Testis (tissue), 2 donors: ENCODE measurements at regions not wholly inside any gene's neighbourhood (a gene's known extent, or its start where the extent isn't known, plus 50 kb on each side); places are given as distances from the start of the nearest gene placed in this dataset.

Source experiments
- DNase-seq: peaks from one replicate; pipeline ENCODE4 v3.0.0-alpha.2; 2019
- H3K27ac ChIP-seq, 2 donors: fragments of 200-600 bp; sonication (generic); one replicate each; pipeline ENCODE4 v1.5.1; 2019
- H3K27me3 ChIP-seq: fragments of 200-600 bp; sonication (generic); one replicate; pipeline ENCODE4 v1.5.1; 2019
- H3K36me3 ChIP-seq: fragments of 200-600 bp; sonication (generic); one replicate; pipeline ENCODE4 v1.5.1; 2017; ENCODE audit warnings: low read depth; ENCODE audit errors: missing control alignments
- H3K4me1 ChIP-seq: fragments of 200-600 bp; sonication (generic); one replicate; pipeline ENCODE4 v1.5.1; 2019
- H3K4me3 ChIP-seq, 2 donors: fragments of 200-600 bp; sonication (generic); one replicate each; pipeline ENCODE4 v1.5.1; 2017 to 2019
- H3K9me3 ChIP-seq: fragments of 200-600 bp; sonication (generic); one replicate; pipeline ENCODE4 v1.5.1; 2017
- POLR2A ChIP-seq: fragments of 450-650 bp; IDR thresholded peaks from one replicate; pipeline ENCODE4 v1.6.1; 2017; ENCODE audit warnings: antibody characterized with exemption, mild to moderate bottlenecking, moderate library complexity
- WGBS, 2 donors: methylation state at CpG; one replicate each; pipeline ENCODE4 v1.1.5; 2018; 5-methylcytosine and 5-hydroxymethylcytosine counted together
- intact Hi-C: fragments of 100-400 bp; cut with DNase I; formaldehyde crosslinking; loops from one replicate; pipeline ENCODE4 v1.15.1; 2023; ENCODE audit warnings: low total_unique reads
- TF ChIP-seq, protein P1 (sequence below), 3 experiments: fragments of 450-650 bp in 2 of 3; fragments of 200-600 bp in 1 of 3; sonication (generic) in 1 of 3; IDR thresholded peaks; one replicate each; pipeline ENCODE4 v1.5.1; 2016 to 2019; ENCODE audit warnings: antibody characterized with exemption in 3 of 3, mild to moderate bottlenecking in 2 of 3, moderate library complexity in 1 of 3

- TF ChIP-seq POLR2A: no peak
Observed at GRCh38 chr1:83588140-83588539, 410.8 kb downstream of the TTLL7 start.

GRCh38 chr1:83583351-83584014 is 415.4 kb downstream of the TTLL7 start:
- intact Hi-C loops: no loop called here
- Histone ChIP-seq H3K4me3 (no peak overlapping the region), H3K4me1 (no peaks in the 10 kb centered on the region), H3K27me3 (no peaks in the 10 kb centered on the region), H3K27ac (no peak overlapping the region), H3K36me3 (no peaks in the 10 kb centered on the region), H3K9me3 (no peaks in the 10 kb centered on the region)
- TF ChIP-seq POLR2A: no peak
- TF ChIP-seq, protein P1, sequence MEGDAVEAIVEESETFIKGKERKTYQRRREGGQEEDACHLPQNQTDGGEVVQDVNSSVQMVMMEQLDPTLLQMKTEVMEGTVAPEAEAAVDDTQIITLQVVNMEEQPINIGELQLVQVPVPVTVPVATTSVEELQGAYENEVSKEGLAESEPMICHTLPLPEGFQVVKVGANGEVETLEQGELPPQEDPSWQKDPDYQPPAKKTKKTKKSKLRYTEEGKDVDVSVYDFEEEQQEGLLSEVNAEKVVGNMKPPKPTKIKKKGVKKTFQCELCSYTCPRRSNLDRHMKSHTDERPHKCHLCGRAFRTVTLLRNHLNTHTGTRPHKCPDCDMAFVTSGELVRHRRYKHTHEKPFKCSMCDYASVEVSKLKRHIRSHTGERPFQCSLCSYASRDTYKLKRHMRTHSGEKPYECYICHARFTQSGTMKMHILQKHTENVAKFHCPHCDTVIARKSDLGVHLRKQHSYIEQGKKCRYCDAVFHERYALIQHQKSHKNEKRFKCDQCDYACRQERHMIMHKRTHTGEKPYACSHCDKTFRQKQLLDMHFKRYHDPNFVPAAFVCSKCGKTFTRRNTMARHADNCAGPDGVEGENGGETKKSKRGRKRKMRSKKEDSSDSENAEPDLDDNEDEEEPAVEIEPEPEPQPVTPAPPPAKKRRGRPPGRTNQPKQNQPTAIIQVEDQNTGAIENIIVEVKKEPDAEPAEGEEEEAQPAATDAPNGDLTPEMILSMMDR (IDR thresholded peaks at IDR 0.05): no peak
- 92% methylated on average over 4 of the region's 4 CpGs for WGBS, 2 donors
- no peak for DNase-seq

More at GRCh38 chr1:83588140-83588539, 410.8 kb downstream of the TTLL7 start:
- DNase-seq: no peak
- H3K27ac ChIP-seq: no peak overlapping the region
- H3K9me3 ChIP-seq: no peaks in the 10 kb centered on the region
- H3K4me3 ChIP-seq: no peak overlapping the region
- no peaks in the 10 kb centered on the region for H3K27me3 ChIP-seq
- no peaks in the 10 kb centered on the region for H3K4me1 ChIP-seq
- intact Hi-C loops: no loop called here
- no peaks in the 10 kb centered on the region for H3K36me3 ChIP-seq

- DNase-seq: no peak
- intact Hi-C loops: no loop called here
- Histone ChIP-seq H3K4me3 (no peak overlapping the region), H3K4me1 (no peaks in the 10 kb centered on the region), H3K9me3 (no peaks in the 10 kb centered on the region), H3K27ac (no peak overlapping the region), H3K27me3 (no peaks in the 10 kb centered on the region), H3K36me3 (no peaks in the 10 kb centered on the region)
- no peak for TF ChIP-seq POLR2A
- TF ChIP-seq, protein P1 (IDR thresholded peaks at IDR 0.05): no peak
- 93 to 94% methylated on average over 8 of the region's 8 CpGs for WGBS, 2 donors
Observed at GRCh38 chr1:83581747-83582146, 417.2 kb downstream of the TTLL7 start.

DNA sequence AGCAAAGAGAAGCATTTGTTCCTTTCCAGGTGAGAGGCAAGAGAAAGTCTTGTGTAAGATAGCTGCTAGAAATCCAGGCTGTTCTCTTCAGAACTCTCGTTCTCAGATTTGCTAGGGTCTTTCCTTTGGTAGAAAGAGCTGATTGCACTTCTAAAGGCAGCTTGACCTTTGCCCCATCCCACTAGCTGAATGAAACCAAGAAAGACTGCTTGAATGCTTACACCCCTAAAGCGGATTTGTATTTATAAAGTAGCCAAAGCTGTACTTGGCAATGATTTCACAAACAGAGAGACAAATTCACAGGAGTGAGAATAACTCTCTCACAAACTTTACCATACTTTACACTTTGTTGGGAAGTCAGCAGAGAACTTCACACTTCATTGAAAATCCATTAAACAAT is 424.1 kb downstream of the TTLL7 start:
- Histone ChIP-seq H3K9me3 (no peaks in the 10 kb centered on the region), H3K36me3 (no peaks in the 10 kb centered on the region), H3K27ac (no peak overlapping the region), H3K4me1 (no peaks in the 10 kb centered on the region), H3K4me3 (no peak overlapping the region), H3K27me3 (no peaks in the 10 kb centered on the region)
- no peak for TF ChIP-seq POLR2A
- TF ChIP-seq, protein P1 (IDR thresholded peaks at IDR 0.05): no peak
- no peak for DNase-seq
- intact Hi-C loops: no loop called here
- WGBS, 2 donors: 76 to 79% methylated on average over 2 of the region's 2 CpGs

DNA sequence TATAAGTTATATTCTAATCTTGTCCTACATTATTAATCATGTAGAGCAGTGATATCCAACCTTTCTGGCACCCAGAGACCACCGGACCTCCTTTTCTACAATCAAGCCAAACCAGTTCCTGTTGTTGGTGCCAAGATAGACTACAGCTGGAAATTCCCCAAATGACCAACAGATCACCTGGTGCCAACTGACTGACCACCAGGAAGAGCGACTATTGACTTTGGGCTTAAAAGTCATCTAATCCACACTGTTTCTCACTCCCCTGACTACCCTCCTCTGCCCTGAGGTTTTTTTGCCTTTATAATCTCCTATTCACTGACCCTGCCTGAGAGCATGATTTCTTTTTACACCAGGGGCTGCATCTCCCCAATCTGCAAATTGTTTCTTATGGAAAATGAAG is 425.2 kb downstream of the TTLL7 start:
- DNase-seq: no peak
- WGBS, 2 donors: 54 to 59% methylated on average over 2 of the region's 2 CpGs
- TF ChIP-seq, protein P1 (IDR thresholded peaks at IDR 0.05): no peak
- no peak for TF ChIP-seq POLR2A
- intact Hi-C loops: no loop called here
- no peak overlapping the region for H3K27ac ChIP-seq
- no peaks in the 10 kb centered on the region for H3K36me3 ChIP-seq
- no peak overlapping the region for H3K4me3 ChIP-seq
- no peaks in the 10 kb centered on the region for H3K27me3 ChIP-seq
- H3K4me1 ChIP-seq: no peaks in the 10 kb centered on the region
- H3K9me3 ChIP-seq: no peaks in the 10 kb centered on the region
